SH-SY5Y (cell line): ENCODE measurements at regions not wholly inside any gene's neighbourhood (a gene's known extent, or its start where the extent isn't known, plus 50 kb on each side); places are given as distances from the start of the nearest gene placed in this dataset.

Experiments
- GATA2 ChIP-seq: IDR thresholded peaks from 2 replicates; pipeline ENCODE4 v1.6.1; 2011; ENCODE audit warnings: mild to moderate bottlenecking, low read depth, low read length
- GATA3 ChIP-seq: IDR thresholded peaks from 2 replicates; pipeline ENCODE4 v1.6.1; 2011; ENCODE audit warnings: low read depth, mild to moderate bottlenecking, low read length, moderate library complexity

- TF ChIP-seq GATA2 = no peak
- TF ChIP-seq GATA3 = no peak
Measured at GRCh38 chr13:73162912-73163911, 104.4 kb downstream of the KLF5 start.

GRCh38 chr13:73158851-73159250, 100.0 kb downstream of the KLF5 start:
- no peak for TF ChIP-seq GATA3
- TF ChIP-seq GATA2 = no peak

GRCh38 chr13:73157031-73157430, 98.2 kb downstream of the KLF5 start:
- TF ChIP-seq GATA3 (no peak), GATA2 (no peak)

- TF ChIP-seq GATA2 (no peak), GATA3 (no peak)
Measured at GRCh38 chr13:73146707-73147106, 87.9 kb downstream of the KLF5 start.

- TF ChIP-seq GATA3 = no peak
- no peak for TF ChIP-seq GATA2
Measured at GRCh38 chr13:73142071-73142470, 83.3 kb downstream of the KLF5 start.

- TF ChIP-seq GATA3 (no peak), GATA2 (no peak)
Measured at GRCh38 chr13:73141292-73141771, 82.5 kb downstream of the KLF5 start.

GRCh38 chr13:73140801-73141200, 82.0 kb downstream of the KLF5 start:
- TF ChIP-seq GATA2 (no peak), GATA3 (no peak)

GRCh38 chr13:73138638-73139491, 80.1 kb downstream of the KLF5 start:
- TF ChIP-seq GATA2 (no peak), GATA3 (no peak)

GRCh38 chr13:73138276-73138637, 79.5 kb downstream of the KLF5 start:
- TF ChIP-seq GATA2 = no peak
- no peak for TF ChIP-seq GATA3

GRCh38 chr13:73136776-73137175, 78.0 kb downstream of the KLF5 start:
- TF ChIP-seq GATA2 = no peak
- no peak for TF ChIP-seq GATA3

- TF ChIP-seq GATA3 (no peak), GATA2 (no peak)
Measured at GRCh38 chr13:73133531-73133930, 74.7 kb downstream of the KLF5 start.

- TF ChIP-seq GATA2 (no peak), GATA3 (no peak)
Measured at GRCh38 chr13:73131247-73131646, 72.4 kb downstream of the KLF5 start.

- no peak for TF ChIP-seq GATA2
- no peak for TF ChIP-seq GATA3
Measured at GRCh38 chr13:73129023-73129422, 70.2 kb downstream of the KLF5 start.
